CD14-positive monocyte (primary cell): ENCODE measurements at regions not wholly inside any gene's neighbourhood (a gene's known extent, or its start where the extent isn't known, plus 50 kb on each side); places are given as distances from the start of the nearest gene placed in this dataset.

ENCODE experiments used
- DNase-seq, 3 donors: peaks; one replicate each; pipeline ENCODE4 v3.0.0-alpha.2; 2011 to 2022
- H2AFZ ChIP-seq: 2 replicates; pipeline ENCODE4 v1.6.0; 2012; ENCODE audit warnings: mild to moderate bottlenecking, low read depth, low read length, inconsistent platforms; ENCODE audit not compliant: insufficient read depth, poor library complexity, severe bottlenecking
- H3K27ac ChIP-seq, 2 donors: 1 replicate in 1 of 2; 2 replicates in 1 of 2; pipeline ENCODE4 v1.5.1; 2012 to 2013; ENCODE audit warnings: low read length in 2 of 2, control low read depth in 1 of 2, inconsistent platforms in 1 of 2, low read depth in 1 of 2, mild to moderate bottlenecking in 1 of 2
- H3K27me3 ChIP-seq, 2 donors: one replicate each; pipeline versions ENCODE4 v1.6.0 to v1.6.1; 2011 to 2013; ENCODE audit warnings: low read length in 2 of 2; ENCODE audit not compliant: control insufficient read depth in 2 of 2, insufficient read depth in 2 of 2
- H3K36me3 ChIP-seq, 2 donors: replicated peaks in 1 of 2; 1 replicate in 1 of 2; 2 replicates in 1 of 2; pipeline versions ENCODE4 v1.5.1 to v1.6.1; 2012 to 2013; ENCODE audit warnings: low read length in 2 of 2, control low read depth in 1 of 2, inconsistent platforms in 1 of 2, mild to moderate bottlenecking in 1 of 2; ENCODE audit not compliant: insufficient read depth in 2 of 2, control insufficient read depth in 1 of 2
- H3K4me1 ChIP-seq, 2 donors: 1 replicate in 1 of 2; 2 replicates in 1 of 2; pipeline versions ENCODE4 v1.5.1 to v1.6.1; 2012 to 2013; ENCODE audit warnings: low read length in 2 of 2, control low read depth in 1 of 2, inconsistent platforms in 1 of 2, mild to moderate bottlenecking in 1 of 2, moderate library complexity in 1 of 2; ENCODE audit not compliant: insufficient read depth in 2 of 2, control insufficient read depth in 1 of 2
- H3K4me2 ChIP-seq: replicated peaks from 2 replicates; pipeline ENCODE3; 2012; ENCODE audit warnings: low read length, moderate library complexity, mild to moderate bottlenecking; ENCODE audit not compliant: poor library complexity, severe bottlenecking; ENCODE audit errors: extremely low read depth
- H3K4me3 ChIP-seq, 3 experiments: fragments of 200-600 bp in 1 of 3; sonication (generic) in 1 of 3; replicated peaks in 1 of 3; 1 replicate in 2 of 3; 2 replicates in 1 of 3; pipeline ENCODE4 v1.5.1; 2011 to 2013; ENCODE audit warnings: low read length in 3 of 3, mild to moderate bottlenecking in 3 of 3, control low read depth in 2 of 3, low read depth in 2 of 3, inconsistent platforms in 1 of 3, moderate library complexity in 1 of 3
- H3K79me2 ChIP-seq: 2 replicates; pipeline ENCODE4 v1.6.0; 2012; ENCODE audit warnings: mild to moderate bottlenecking, control low read depth, inconsistent platforms, low read length, moderate library complexity; ENCODE audit not compliant: insufficient read depth
- H3K9ac ChIP-seq: 2 replicates; pipeline ENCODE4 v1.6.0; 2017; ENCODE audit warnings: low read length, mild to moderate bottlenecking; ENCODE audit not compliant: insufficient read depth, poor library complexity, severe bottlenecking
- H3K9me3 ChIP-seq, 2 donors: replicated peaks in 1 of 2; 1 replicate in 1 of 2; 2 replicates in 1 of 2; pipeline versions ENCODE4 v1.5.1 to v1.6.1; 2012 to 2013; ENCODE audit warnings: low read length in 2 of 2, control low read depth in 1 of 2; ENCODE audit not compliant: control insufficient read depth in 1 of 2, insufficient read depth in 1 of 2
- H4K20me1 ChIP-seq: 2 replicates; pipeline ENCODE4 v1.6.0; 2012; ENCODE audit warnings: mild to moderate bottlenecking, low read length, control low read depth, moderate library complexity; ENCODE audit not compliant: insufficient read depth
- H3K27ac Mint-ChIP-seq, 7 donors: one replicate each; pipeline ENCODE4 v1.8.0; 2020; ENCODE audit warnings: mild to moderate bottlenecking in 7 of 7, mixed read lengths in 7 of 7, moderate library complexity in 6 of 7, inconsistent platforms in 2 of 7
- H3K27me3 Mint-ChIP-seq, 3 donors: one replicate each; pipeline ENCODE4 v1.8.0; 2021 to 2022; ENCODE audit warnings: low read depth in 3 of 3, mild to moderate bottlenecking in 3 of 3, mixed read lengths in 3 of 3, moderate library complexity in 3 of 3, inconsistent platforms in 1 of 3
- H3K36me3 Mint-ChIP-seq, 2 donors: one replicate each; pipeline ENCODE4 v1.8.0; 2020; ENCODE audit warnings: mixed read lengths in 2 of 2, inconsistent platforms in 1 of 2, mild to moderate bottlenecking in 1 of 2
- H3K4me1 Mint-ChIP-seq: one replicate; pipeline ENCODE4 v1.8.0; 2020; ENCODE audit warnings: mild to moderate bottlenecking, mixed read lengths
- H3K4me3 Mint-ChIP-seq, 2 donors: one replicate each; pipeline ENCODE4 v1.8.0; 2020; ENCODE audit warnings: mild to moderate bottlenecking in 2 of 2, mixed read lengths in 2 of 2, moderate library complexity in 1 of 2
- H3K9me3 Mint-ChIP-seq, 7 donors: one replicate each; pipeline ENCODE4 v1.8.0; 2020 to 2022; ENCODE audit warnings: mixed read lengths in 7 of 7, mild to moderate bottlenecking in 6 of 7, moderate library complexity in 6 of 7, inconsistent platforms in 2 of 7
- CTCF ChIP-seq: fragments of 200-600 bp; IDR thresholded peaks from one replicate; pipeline ENCODE4 v1.8.0; 2022; ENCODE audit warnings: antibody characterized with exemption, mild to moderate bottlenecking
- WGBS: methylation state at CpG from one replicate; pipeline ENCODE4 v1.1.5; 2013; ENCODE audit warnings: missing lambda C conversion rate; ENCODE audit not compliant: insufficient coverage; 5-methylcytosine and 5-hydroxymethylcytosine counted together
- intact Hi-C, 2 donors: fragments of 100-400 bp; cut with micrococcal nuclease; formaldehyde crosslinking; loops; one replicate each; pipeline versions ENCODE4 v1.15.0 to v1.15.1; 2023

DNA sequence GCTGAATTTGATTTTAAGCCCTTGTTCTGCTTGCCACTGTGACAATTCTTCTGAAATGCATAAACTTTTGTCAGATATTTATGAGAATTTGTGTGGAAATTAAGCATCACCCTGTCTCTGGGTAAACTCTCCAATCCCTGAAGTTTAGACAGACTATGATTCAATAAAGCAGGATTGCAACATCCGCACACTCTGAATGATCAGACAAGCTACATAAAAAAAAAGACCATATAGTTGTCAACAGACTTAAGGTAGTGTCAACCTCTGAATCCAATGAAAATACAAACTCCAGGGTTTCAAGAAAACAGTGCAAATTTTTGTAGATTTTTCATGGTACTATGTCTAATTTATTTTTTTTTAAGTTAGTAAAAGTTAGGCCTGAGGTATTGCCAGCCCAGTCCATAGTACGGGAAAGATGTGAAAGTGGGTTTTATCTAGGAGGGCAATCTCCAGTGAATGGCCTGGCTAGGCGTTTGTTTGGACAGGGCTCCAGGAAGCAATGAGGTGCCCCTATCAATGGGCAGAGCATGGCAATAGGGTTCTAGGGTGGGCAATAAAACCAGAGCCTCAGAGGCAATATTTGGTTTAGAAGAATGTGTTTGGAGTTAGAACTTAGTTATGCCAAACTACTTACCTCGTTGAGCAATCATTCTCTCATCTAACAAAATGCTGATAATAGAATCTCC is 762.6 kb upstream of the SEMA6A start:
- intact Hi-C loops: no loop called here
- Mint-ChIP-seq H3K4me1 (no peaks in the 10 kb centered on the region), H3K4me3 (no peak overlapping the region), H3K27me3 (no peaks in the 10 kb centered on the region), H3K36me3 (no peaks in the 10 kb centered on the region), H3K27ac (no peak overlapping the region), H3K9me3 (peaks cover 0 to 5% (median 1%) of the 10 kb centered on the region in 7 donors)
- H3K79me2 ChIP-seq: no peaks in the 10 kb centered on the region
- no peak overlapping the region for H3K27ac ChIP-seq
- no peak for TF ChIP-seq CTCF
- no peaks in the 10 kb centered on the region for H3K36me3 ChIP-seq
- H4K20me1 ChIP-seq: no peaks in the 10 kb centered on the region
- H3K27me3 ChIP-seq: no peaks in the 10 kb centered on the region
- H3K9me3 ChIP-seq: peaks cover 0 to 6% of the 10 kb centered on the region in 2 donors
- DNase-seq: no peak
- no peak overlapping the region for H3K9ac ChIP-seq
- 70% methylated on average over 2 of the region's 4 CpGs for WGBS
- H3K4me3 ChIP-seq: no peak overlapping the region
- no peaks in the 10 kb centered on the region for H3K4me1 ChIP-seq
- no peak overlapping the region for H2AFZ ChIP-seq
- H3K4me2 ChIP-seq: no peak overlapping the region

- Histone ChIP-seq H3K4me2 (no peak overlapping the region), H3K36me3 (no peaks in the 10 kb centered on the region), H3K27me3 (no peaks in the 10 kb centered on the region), H3K9me3 (peaks cover 0 to 6% of the 10 kb centered on the region in 2 donors), H3K27ac (no peak overlapping the region), H3K4me1 (no peaks in the 10 kb centered on the region), H4K20me1 (no peaks in the 10 kb centered on the region), H2AFZ (no peak overlapping the region), H3K79me2 (no peaks in the 10 kb centered on the region), H3K9ac (no peak overlapping the region), H3K4me3 (no peak overlapping the region)
- TF ChIP-seq CTCF: no peak
- intact Hi-C loops: no loop called here
- Mint-ChIP-seq H3K9me3 (peaks cover 0 to 5% (median 1%) of the 10 kb centered on the region in 7 donors), H3K4me1 (no peaks in the 10 kb centered on the region), H3K27ac (no peak overlapping the region), H3K36me3 (no peaks in the 10 kb centered on the region), H3K27me3 (no peaks in the 10 kb centered on the region), H3K4me3 (no peak overlapping the region)
- no CpG with 5 or more reads among the region's 3 CpGs for WGBS
- no peak for DNase-seq
Measured at GRCh38 chr5:117336208-117336607, 761.6 kb upstream of the SEMA6A start.
